ENCODE measurements at regions not wholly inside any gene's neighbourhood (a gene's known extent, or its start where the extent isn't known, plus 50 kb on each side); places are given as distances from the start of the nearest gene placed in this dataset.

DNA sequence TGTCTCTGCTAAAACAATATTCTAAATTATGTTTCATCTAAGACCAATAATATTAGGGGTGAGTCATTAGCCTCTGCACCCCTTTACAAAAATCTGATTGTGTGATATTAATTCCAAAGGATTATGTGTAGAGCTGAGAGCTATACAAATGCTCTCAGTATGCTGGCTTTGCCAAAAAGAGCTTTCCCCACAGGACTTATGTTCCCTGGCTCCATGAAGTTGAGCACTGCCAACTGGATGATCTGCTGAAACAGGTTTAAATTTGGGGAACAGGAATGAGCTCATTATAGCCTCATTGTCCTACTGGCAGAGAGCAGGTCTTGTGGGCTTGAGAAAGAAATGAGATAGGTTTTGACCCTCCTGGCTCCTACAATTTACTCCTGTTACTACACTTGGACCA lies 347.8 kb upstream of the LMCD1 start:
- Histone ChIP-seq H3K36me3 (no peaks in the 10 kb centered on the region), H3K27ac (no peak overlapping the region), H3K4me3 (no peak overlapping the region), H3K9me3 (no peaks in the 10 kb centered on the region), H3K27me3 (no peaks in the 10 kb centered on the region), H3K4me1 (no peaks in the 10 kb centered on the region)
- DNase-seq: no peak
- TF ChIP-seq, protein P1, sequence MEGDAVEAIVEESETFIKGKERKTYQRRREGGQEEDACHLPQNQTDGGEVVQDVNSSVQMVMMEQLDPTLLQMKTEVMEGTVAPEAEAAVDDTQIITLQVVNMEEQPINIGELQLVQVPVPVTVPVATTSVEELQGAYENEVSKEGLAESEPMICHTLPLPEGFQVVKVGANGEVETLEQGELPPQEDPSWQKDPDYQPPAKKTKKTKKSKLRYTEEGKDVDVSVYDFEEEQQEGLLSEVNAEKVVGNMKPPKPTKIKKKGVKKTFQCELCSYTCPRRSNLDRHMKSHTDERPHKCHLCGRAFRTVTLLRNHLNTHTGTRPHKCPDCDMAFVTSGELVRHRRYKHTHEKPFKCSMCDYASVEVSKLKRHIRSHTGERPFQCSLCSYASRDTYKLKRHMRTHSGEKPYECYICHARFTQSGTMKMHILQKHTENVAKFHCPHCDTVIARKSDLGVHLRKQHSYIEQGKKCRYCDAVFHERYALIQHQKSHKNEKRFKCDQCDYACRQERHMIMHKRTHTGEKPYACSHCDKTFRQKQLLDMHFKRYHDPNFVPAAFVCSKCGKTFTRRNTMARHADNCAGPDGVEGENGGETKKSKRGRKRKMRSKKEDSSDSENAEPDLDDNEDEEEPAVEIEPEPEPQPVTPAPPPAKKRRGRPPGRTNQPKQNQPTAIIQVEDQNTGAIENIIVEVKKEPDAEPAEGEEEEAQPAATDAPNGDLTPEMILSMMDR (IDR thresholded peaks at IDR 0.05): no peak
- intact Hi-C loops (cut with DNase I; ENCODE audit: low total_unique reads): no loop called here

DNA sequence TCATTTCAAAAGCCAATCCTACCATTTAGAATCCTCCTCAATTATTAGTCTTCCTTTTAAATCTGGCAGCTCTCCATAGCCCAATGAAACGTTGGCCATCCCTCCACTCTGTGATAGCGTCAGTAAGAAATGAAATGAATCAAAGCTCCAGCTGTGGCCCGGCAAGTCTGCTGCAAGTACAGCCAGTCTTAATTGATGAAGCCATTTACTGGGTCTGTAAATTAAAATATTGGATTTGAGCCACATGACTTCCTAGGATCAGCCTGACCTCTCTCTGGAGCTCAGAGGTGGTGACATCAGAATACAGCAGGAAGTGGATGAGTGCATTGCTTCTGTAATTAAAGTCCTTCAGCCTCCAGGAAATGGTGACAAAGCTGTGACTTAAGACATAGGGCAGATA lies 347.0 kb upstream of the LMCD1 start:
- Histone ChIP-seq H3K36me3 (no peaks in the 10 kb centered on the region), H3K27me3 (no peaks in the 10 kb centered on the region), H3K4me1 (no peaks in the 10 kb centered on the region), H3K9me3 (no peaks in the 10 kb centered on the region), H3K4me3 (no peak overlapping the region), H3K27ac (no peak overlapping the region)
- TF ChIP-seq, protein P1 (IDR thresholded peaks at IDR 0.05): no peak
- intact Hi-C loops (cut with DNase I; ENCODE audit: low total_unique reads): no loop called here
- no peak for DNase-seq

DNA sequence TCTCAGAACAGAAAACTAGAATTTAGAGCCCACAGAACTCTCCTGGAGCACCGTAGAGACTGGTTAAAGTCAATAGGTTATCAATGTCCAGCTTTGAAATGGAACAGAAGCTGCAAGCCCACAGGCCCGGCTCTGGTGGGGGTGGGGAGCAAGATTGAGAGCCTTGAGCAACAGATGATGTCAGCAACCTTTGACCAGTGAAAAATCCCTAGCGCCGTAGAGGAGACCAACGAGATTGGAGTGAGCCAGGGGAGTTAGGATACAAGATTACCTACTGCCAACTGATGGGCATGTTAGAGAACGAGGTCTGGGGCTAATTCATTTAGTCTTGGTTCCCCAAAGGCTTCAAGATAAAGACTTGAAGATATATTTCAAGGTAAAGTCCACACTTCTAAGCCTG lies 345.5 kb upstream of the LMCD1 start:
- Histone ChIP-seq H3K27ac (no peak overlapping the region), H3K4me3 (no peak overlapping the region), H3K27me3 (no peaks in the 10 kb centered on the region), H3K4me1 (no peaks in the 10 kb centered on the region), H3K36me3 (no peaks in the 10 kb centered on the region), H3K9me3 (no peaks in the 10 kb centered on the region)
- TF ChIP-seq, protein P1 (IDR thresholded peaks at IDR 0.05): no peak
- DNase-seq: no peak
- intact Hi-C loops (cut with DNase I; ENCODE audit: low total_unique reads): no loop called here

DNA sequence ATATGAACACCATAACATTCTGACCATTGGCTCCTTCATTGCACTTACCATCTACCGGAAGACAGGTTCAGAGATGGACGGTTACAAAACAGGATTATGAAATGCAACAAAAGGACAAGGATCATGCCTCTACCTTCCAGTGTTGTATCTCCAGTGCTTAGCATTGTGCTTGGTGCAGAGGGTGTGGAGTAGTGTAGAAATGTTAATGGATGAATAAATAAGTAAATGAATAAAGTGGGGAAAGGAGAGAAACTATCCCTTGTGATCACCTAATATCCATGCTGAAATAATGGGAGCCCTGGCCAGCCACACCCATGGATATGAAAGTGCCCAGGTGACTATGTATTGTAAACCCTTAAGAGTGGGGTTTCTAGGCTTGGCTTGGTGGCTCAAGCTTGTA lies 344.8 kb upstream of the LMCD1 start:
- DNase-seq: no peak
- TF ChIP-seq, protein P1 (IDR thresholded peaks at IDR 0.05): no peak
- Histone ChIP-seq H3K27ac (no peak overlapping the region), H3K36me3 (no peaks in the 10 kb centered on the region), H3K9me3 (no peaks in the 10 kb centered on the region), H3K27me3 (no peaks in the 10 kb centered on the region), H3K4me3 (no peak overlapping the region), H3K4me1 (no peaks in the 10 kb centered on the region)
- intact Hi-C loops (cut with DNase I; ENCODE audit: low total_unique reads): no loop called here

DNA sequence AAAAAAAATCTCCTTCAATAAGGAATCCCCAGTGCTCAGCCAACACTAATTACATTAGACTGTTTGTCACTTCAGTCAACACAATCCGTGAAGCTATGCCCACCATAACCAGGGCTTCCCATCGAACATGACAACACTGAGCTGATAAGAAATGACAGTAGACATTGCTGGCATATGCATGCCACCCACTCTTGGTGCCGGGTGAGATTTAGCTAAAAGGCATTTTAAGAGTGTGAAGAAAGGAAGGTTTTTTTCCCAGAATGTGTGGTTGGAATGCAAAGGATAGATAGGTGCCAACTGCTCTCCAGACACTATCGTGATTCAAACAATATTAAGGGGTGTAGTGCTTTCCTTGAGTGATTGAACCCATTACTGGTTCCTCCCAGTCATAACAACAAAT lies 344.0 kb upstream of the LMCD1 start:
- H3K4me3 ChIP-seq: no peak overlapping the region
- TF ChIP-seq, protein P1 (IDR thresholded peaks at IDR 0.05): no peak
- no peaks in the 10 kb centered on the region for H3K36me3 ChIP-seq
- H3K27ac ChIP-seq: no peak overlapping the region
- no peak for DNase-seq
- H3K27me3 ChIP-seq: no peaks in the 10 kb centered on the region
- no peaks in the 10 kb centered on the region for H3K9me3 ChIP-seq
- intact Hi-C loops (cut with DNase I; ENCODE audit: low total_unique reads): no loop called here
- no peaks in the 10 kb centered on the region for H3K4me1 ChIP-seq

DNA sequence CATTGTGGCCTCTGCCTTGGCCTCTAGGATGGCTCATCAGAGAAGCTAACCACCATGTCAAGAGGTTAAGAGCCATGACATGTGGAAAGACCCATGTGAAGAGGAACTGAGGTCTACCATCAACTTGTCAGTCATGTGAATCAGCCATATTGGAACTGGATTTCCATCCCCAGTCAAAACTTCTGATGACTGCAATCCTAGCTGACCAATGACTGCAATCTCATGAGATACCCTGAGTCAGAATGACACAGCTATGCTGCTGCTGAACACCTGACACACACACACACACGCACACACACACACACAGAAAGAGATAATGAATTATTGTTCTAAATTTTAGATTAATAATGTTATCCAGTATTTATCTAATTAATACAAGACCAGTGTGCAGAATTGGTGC lies 337.5 kb upstream of the LMCD1 start:
- no peak overlapping the region for H3K27ac ChIP-seq
- H3K4me3 ChIP-seq: no peak overlapping the region
- H3K27me3 ChIP-seq: no peaks in the 10 kb centered on the region
- no peaks in the 10 kb centered on the region for H3K9me3 ChIP-seq
- intact Hi-C loops (cut with DNase I; ENCODE audit: low total_unique reads): no loop called here
- no peak for DNase-seq
- TF ChIP-seq, protein P1 (IDR thresholded peaks at IDR 0.05): no peak
- H3K4me1 ChIP-seq: no peaks in the 10 kb centered on the region
- H3K36me3 ChIP-seq: no peaks in the 10 kb centered on the region
